GM12864 (cell line): ENCODE measurements at regions not wholly inside any gene's neighbourhood (a gene's known extent, or its start where the extent isn't known, plus 50 kb on each side); places are given as distances from the start of the nearest gene placed in this dataset.
"Not testable (repeated sequence)": the region's sequence is repeated elsewhere in the genome, so short reads cannot be mapped to it uniquely, and the experiment has no call there.

Source experiments
- DNase-seq: peaks from one replicate; pipeline ENCODE4 v3.0.0-alpha.2; 2011; ENCODE audit warnings: low read depth
- H3K4me3 ChIP-seq: 2 replicates; pipeline ENCODE4 v1.5.1; 2011; ENCODE audit warnings: mild to moderate bottlenecking, low read depth, low read length, control low read depth
- TF ChIP-seq, protein P1 (sequence below): IDR thresholded peaks from 2 replicates; pipeline ENCODE4 v1.5.1; 2011; ENCODE audit warnings: low read depth, mild to moderate bottlenecking, moderate library complexity, low read length, control low read depth, inconsistent platforms; ENCODE audit errors: missing control alignments

DNA sequence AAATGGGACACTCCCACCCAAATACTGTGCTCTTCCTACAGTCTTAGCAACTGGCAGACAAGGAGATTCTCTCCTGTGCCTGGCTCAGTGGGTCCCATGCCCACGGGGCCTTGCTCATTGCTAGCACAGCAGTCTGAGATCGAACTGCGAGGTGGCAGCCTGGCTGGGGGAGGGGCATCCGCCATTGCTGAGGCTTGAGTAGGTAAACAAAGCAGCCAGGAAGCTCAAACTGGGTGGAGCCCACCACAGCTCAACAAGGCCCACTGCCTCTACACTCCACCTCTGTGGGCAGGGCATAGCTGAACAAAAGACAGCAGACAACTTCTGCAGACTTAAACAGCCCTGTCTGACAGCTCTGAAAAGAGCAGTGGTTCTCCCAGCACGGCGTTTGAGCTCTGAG is 174.8 kb downstream of the COL12A1 start:
- H3K4me3 ChIP-seq, DNase-seq: not testable (repeated sequence)

DNA sequence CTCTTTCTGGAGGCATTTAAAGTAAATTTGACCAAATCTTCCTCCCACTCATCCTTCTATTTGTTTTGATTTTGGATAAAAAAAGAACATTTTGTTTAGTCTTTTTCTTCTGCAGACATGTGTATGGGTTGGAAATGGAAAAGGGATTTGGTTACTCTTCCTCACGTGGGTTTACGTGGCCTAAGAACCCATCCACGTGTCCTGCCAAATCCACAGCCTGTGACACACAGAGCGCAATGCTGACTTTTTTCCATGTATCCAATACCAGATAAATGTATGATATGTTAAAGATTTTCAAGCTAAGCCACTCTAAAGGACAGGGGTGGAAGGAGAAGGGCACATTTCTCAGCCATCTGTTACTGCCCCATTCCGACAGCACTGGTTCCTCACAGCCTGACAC is 176.5 kb downstream of the COL12A1 start:
- TF ChIP-seq, protein P1, sequence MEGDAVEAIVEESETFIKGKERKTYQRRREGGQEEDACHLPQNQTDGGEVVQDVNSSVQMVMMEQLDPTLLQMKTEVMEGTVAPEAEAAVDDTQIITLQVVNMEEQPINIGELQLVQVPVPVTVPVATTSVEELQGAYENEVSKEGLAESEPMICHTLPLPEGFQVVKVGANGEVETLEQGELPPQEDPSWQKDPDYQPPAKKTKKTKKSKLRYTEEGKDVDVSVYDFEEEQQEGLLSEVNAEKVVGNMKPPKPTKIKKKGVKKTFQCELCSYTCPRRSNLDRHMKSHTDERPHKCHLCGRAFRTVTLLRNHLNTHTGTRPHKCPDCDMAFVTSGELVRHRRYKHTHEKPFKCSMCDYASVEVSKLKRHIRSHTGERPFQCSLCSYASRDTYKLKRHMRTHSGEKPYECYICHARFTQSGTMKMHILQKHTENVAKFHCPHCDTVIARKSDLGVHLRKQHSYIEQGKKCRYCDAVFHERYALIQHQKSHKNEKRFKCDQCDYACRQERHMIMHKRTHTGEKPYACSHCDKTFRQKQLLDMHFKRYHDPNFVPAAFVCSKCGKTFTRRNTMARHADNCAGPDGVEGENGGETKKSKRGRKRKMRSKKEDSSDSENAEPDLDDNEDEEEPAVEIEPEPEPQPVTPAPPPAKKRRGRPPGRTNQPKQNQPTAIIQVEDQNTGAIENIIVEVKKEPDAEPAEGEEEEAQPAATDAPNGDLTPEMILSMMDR, result no peak
- no peak for DNase-seq
- no peak overlapping the region for H3K4me3 ChIP-seq

DNA sequence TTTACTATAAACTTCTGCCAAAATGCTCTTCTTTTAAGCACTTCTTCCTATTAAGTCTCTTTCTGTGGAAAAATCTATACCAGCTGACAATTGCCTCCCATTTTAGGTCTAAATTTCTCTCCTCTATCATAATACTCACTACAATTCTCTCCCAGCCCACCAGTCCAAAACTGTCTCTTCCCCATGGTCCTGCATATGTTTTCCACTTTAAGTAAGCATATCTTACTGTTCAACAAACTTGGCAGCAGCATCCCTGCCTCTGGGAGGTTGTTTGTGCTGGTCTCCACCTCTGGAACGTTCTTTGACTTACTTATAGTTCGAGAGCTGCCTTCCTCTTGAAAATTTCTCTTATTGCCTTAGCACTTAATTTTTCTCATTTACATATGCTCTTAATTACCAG is 180.5 kb downstream of the COL12A1 start:
- TF ChIP-seq, protein P1, result no peak
- no peak overlapping the region for H3K4me3 ChIP-seq
- no peak for DNase-seq

DNA sequence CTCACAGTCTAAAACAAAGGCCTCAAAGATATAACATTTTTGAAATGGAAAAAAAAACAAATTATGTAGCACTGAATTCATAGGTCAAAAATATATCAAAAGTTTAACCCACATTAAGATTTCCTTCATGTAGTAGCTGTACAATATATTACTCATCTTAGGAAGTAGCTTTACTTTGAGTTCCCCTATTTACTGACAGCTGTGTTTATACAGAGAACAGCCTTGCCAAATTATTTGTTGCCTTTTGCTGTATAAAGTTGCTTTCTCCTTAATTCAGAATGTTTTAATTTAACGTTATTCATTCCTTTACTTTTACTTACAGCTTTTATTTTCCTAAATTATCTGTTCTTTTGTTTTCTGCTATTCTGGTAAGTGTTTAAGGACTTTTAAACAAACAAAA is 181.0 kb downstream of the COL12A1 start:
- no peak overlapping the region for H3K4me3 ChIP-seq
- no peak for DNase-seq
- TF ChIP-seq, protein P1, result no peak

DNA sequence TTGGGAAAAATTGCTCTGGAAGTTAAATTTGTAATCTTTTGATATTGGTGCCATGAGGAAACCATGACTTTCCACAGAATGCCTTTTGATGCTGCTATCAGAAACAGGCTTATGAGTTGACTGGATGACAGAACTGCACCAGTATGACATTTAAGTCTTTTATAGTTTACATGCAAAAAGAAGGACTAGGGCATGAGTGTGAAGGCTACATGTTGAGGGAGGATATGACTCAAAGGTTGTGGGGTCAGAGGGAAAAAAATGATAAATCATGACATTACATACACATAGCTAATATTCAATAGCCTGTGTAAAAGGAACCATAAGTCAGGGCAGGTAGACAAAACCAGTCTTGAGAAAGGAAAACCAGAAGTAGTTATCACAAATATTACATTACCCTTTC is 182.2 kb downstream of the COL12A1 start:
- H3K4me3 ChIP-seq, result no peak overlapping the region

DNA sequence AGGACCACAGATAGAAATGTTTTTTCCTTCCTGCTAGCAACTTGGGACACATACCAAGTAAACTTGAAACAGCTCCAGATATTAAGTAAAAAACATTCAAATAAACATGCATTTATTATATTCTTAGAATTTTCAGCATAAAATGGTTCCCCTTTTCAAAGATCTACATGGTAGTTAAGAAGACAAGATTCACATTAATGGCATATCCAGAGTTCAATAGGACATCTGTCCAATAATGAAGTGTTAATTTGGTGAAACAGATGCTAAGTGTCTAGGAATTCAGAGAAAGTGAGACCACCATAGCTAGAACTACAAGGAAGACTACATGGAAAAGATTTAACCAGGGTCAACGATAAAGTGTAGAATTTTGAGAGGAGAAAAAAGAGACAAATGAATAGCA is 184.9 kb downstream of the COL12A1 start:
- TF ChIP-seq, protein P1, result no peak
- no peak for DNase-seq
- no peak overlapping the region for H3K4me3 ChIP-seq

More for the DNA sequence above, 182.2 kb downstream of the COL12A1 start:
- DNase-seq, result no peak
- TF ChIP-seq, protein P1, result no peak

DNA sequence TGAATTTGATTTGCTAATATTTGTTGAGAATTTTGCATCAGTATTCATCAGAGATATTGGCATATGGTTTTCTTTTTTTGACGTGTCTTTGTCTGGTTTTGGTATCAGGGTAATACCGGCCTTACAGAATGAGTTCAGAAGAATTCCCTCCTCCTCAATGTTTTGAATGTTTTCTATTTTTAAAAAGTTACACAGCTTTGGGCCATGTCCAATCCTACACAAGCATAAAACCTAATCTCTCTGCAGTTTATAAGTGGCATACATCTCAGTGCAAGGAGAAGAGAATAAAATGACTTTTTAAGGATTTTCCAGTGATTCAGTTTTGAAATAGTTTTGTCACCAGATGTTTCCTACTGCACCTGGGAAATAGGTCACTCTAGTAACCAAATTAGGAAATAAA is 185.5 kb downstream of the COL12A1 start:
- no peak overlapping the region for H3K4me3 ChIP-seq
- TF ChIP-seq, protein P1, result no peak
- no peak for DNase-seq

DNA sequence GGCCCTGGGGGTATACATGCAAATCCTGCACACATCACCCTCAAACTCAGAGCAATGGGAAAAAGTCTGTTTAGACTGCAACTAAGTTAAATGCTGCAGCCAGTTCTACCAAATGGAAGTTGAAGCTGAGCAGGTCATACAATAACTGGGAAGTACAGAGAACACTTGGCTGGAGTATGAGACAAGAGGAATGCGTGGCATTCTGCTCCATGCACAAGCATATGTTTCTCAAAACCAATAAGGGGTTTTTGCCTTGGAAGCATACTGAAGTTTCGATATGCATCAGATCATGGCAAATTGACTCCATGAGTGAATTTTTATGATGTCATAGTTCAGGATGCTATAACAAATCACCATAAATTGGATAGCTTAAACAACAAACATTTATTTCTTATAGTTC is 193.8 kb downstream of the COL12A1 start:
- TF ChIP-seq, protein P1, result no peak
- no peak for DNase-seq
- no peak overlapping the region for H3K4me3 ChIP-seq

DNA sequence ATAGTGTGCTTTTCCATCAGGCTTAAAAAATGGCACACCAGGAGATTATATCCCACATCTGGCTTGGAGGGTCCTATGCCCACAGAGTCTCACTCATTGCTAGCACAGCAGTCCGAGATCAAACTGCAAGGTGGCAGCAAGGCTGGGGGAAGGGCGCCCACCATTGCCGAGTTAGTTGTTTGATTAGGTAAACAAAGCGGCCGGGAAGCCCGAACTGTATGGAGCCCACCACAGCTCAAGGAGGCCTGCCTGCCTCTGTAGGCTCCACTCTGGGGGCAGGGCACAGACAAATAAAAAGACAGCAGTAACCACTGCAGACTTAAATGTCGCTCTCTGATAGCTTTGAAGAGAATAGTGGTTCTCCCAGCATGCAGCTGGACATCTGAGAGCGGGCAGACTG is 201.9 kb downstream of the COL12A1 start:
- H3K4me3 ChIP-seq, DNase-seq: not testable (repeated sequence)
